ENCODE measurements at regions not wholly inside any gene's neighbourhood (a gene's known extent, or its start where the extent isn't known, plus 50 kb on each side); places are given as distances from the start of the nearest gene placed in this dataset.

- TF ChIP-seq CTCF (IDR thresholded peaks at IDR 0.05; ENCODE audit: control extremely low read depth in 1 of 3, insufficient read depth in 1 of 3, low read depth in 1 of 3, low read length in 3 of 3) (no peak), MAX (IDR thresholded peaks at IDR 0.05) (no peak), USF2 (IDR thresholded peaks at IDR 0.05; ENCODE audit: low read length) (no peak), EZH2 (IDR thresholded peaks at IDR 0.05; ENCODE audit: low read depth, low read length, severe bottlenecking) (no peak), JUN (IDR thresholded peaks at IDR 0.05; ENCODE audit: low read depth, low read length) (no peak), PHF8 (conservative IDR thresholded peaks at IDR 0.05; ENCODE audit: low read depth, low read length) (no peak)
Observed at GRCh38 chr17:56038131-56038530, 115.1 kb upstream of the ANKFN1 start.
